ENCODE measurements at regions not wholly inside any gene's neighbourhood (a gene's known extent, or its start where the extent isn't known, plus 50 kb on each side); places are given as distances from the start of the nearest gene placed in this dataset.
"Not testable (repeated sequence)": the region's sequence is repeated elsewhere in the genome, so short reads cannot be mapped to it uniquely, and the experiment has no call there.

- H3K4me1 Mint-ChIP-seq, result peaks cover 26% of the 10 kb centered on the region
- Histone ChIP-seq H3K4me3 (no peak overlapping the region), H3K79me2 (ENCODE audit: low read depth) (no peaks in the 10 kb centered on the region), H3K4me2 (no peak overlapping the region), H3K36me3 (no peaks in the 10 kb centered on the region), H3K9me3 (ENCODE audit: low read depth) (no peaks in the 10 kb centered on the region), H3K27me3 (no peaks in the 10 kb centered on the region), H4K20me1 (ENCODE audit: low read depth) (no peaks in the 10 kb centered on the region), H3K9ac (no peak overlapping the region), H2AFZ (replicated peaks) (no peak overlapping the region), H3K4me1 (no peaks in the 10 kb centered on the region), H3K27ac (no peak overlapping the region), H3F3A (ENCODE audit: low read depth) (no peaks in the 10 kb centered on the region)
- peak overlapping the region; percentile 37 for H3K27ac Mint-ChIP-seq
- no peaks in the 10 kb centered on the region for H3K36me3 Mint-ChIP-seq
- no peak overlapping the region for H3K4me3 Mint-ChIP-seq
- H3K9me3 Mint-ChIP-seq, result no peaks in the 10 kb centered on the region
- no peaks in the 10 kb centered on the region for H3K27me3 Mint-ChIP-seq (ENCODE audit: insufficient read depth, low read depth)
- no peak for DNase-seq (ENCODE audit: low spot score)
- TF ChIP-seq EZH2phosphoT487 (IDR thresholded peaks at IDR 0.05), result no peak
- no peak for TF ChIP-seq EZH2 (IDR thresholded peaks at IDR 0.05)
- no peak for TF ChIP-seq CTCF (IDR thresholded peaks at IDR 0.05)
Measured at GRCh38 chr2:7169593-7169992, 252.4 kb downstream of the RNF144A start.

- not testable (repeated sequence) for H3K27me3 Mint-ChIP-seq (ENCODE audit: insufficient read depth, low read depth); H3K4me3 ChIP-seq; H3K4me3 Mint-ChIP-seq; H3K27me3 ChIP-seq; H3K4me2 ChIP-seq; H3K79me2 ChIP-seq (ENCODE audit: low read depth); H3K9me3 ChIP-seq (ENCODE audit: low read depth); H3K36me3 Mint-ChIP-seq; H4K20me1 ChIP-seq (ENCODE audit: low read depth); H3F3A ChIP-seq (ENCODE audit: low read depth); H3K27ac ChIP-seq; H3K9ac ChIP-seq; DNase-seq (ENCODE audit: low spot score); H3K4me1 ChIP-seq; H3K36me3 ChIP-seq; H2AFZ ChIP-seq (replicated peaks); H3K27ac Mint-ChIP-seq
- H3K9me3 Mint-ChIP-seq, result peaks cover 10% of the 10 kb centered on the region
- H3K4me1 Mint-ChIP-seq, result peaks cover 18% of the 10 kb centered on the region
Measured at GRCh38 chr2:7178996-7179395, 261.8 kb downstream of the RNF144A start.

- Histone ChIP-seq H3K36me3 (no peaks in the 10 kb centered on the region), H3K4me1 (no peaks in the 10 kb centered on the region), H3K4me2 (no peak overlapping the region), H3K27ac (no peak overlapping the region), H4K20me1 (ENCODE audit: low read depth) (no peaks in the 10 kb centered on the region), H3F3A (ENCODE audit: low read depth) (no peaks in the 10 kb centered on the region), H3K9ac (no peak overlapping the region), H3K79me2 (ENCODE audit: low read depth) (no peaks in the 10 kb centered on the region), H2AFZ (replicated peaks) (no peak overlapping the region), H3K4me3 (no peak overlapping the region), H3K27me3 (no peaks in the 10 kb centered on the region), H3K9me3 (ENCODE audit: low read depth) (no peaks in the 10 kb centered on the region)
- Mint-ChIP-seq H3K36me3 (peaks cover 10% of the 10 kb centered on the region), H3K27me3 (ENCODE audit: insufficient read depth, low read depth) (no peaks in the 10 kb centered on the region), H3K4me1 (peaks cover 18% of the 10 kb centered on the region), H3K4me3 (no peak overlapping the region), H3K27ac (peak overlapping the region; percentile 36), H3K9me3 (peaks cover 10% of the 10 kb centered on the region)
- no peak for TF ChIP-seq EZH2 (IDR thresholded peaks at IDR 0.05)
- TF ChIP-seq EZH2phosphoT487 (IDR thresholded peaks at IDR 0.05), result no peak
- TF ChIP-seq CTCF (IDR thresholded peaks at IDR 0.05), result no peak
- no peak for DNase-seq (ENCODE audit: low spot score)
Measured at GRCh38 chr2:7180638-7181370, 263.6 kb downstream of the RNF144A start.

GRCh38 chr2:7182525-7182924 lies 265.3 kb downstream of the RNF144A start:
- no peak for DNase-seq (ENCODE audit: low spot score)
- H3K27ac ChIP-seq, result no peak overlapping the region
- Mint-ChIP-seq H3K4me3 (no peak overlapping the region), H3K4me1 (peaks cover 23% of the 10 kb centered on the region), H3K36me3 (peaks cover 10% of the 10 kb centered on the region), H3K9me3 (peaks cover 10% of the 10 kb centered on the region), H3K27ac (no peak overlapping the region), H3K27me3 (ENCODE audit: insufficient read depth, low read depth) (no peaks in the 10 kb centered on the region)
- H3K27me3 ChIP-seq, result peaks cover 13% of the 10 kb centered on the region
- no peak overlapping the region for H2AFZ ChIP-seq (replicated peaks)
- no peaks in the 10 kb centered on the region for H3K79me2 ChIP-seq (ENCODE audit: low read depth)
- no peaks in the 10 kb centered on the region for H4K20me1 ChIP-seq (ENCODE audit: low read depth)
- no peak overlapping the region for H3K4me2 ChIP-seq
- H3K4me1 ChIP-seq, result no peaks in the 10 kb centered on the region
- H3K4me3 ChIP-seq, result no peak overlapping the region
- no peaks in the 10 kb centered on the region for H3K9me3 ChIP-seq (ENCODE audit: low read depth)
- H3K36me3 ChIP-seq, result no peaks in the 10 kb centered on the region
- H3F3A ChIP-seq (ENCODE audit: low read depth), result no peaks in the 10 kb centered on the region
- TF ChIP-seq EZH2phosphoT487 (IDR thresholded peaks at IDR 0.05), result no peak
- no peak for TF ChIP-seq EZH2 (IDR thresholded peaks at IDR 0.05)
- TF ChIP-seq CTCF (IDR thresholded peaks at IDR 0.05), result no peak
- H3K9ac ChIP-seq, result no peak overlapping the region
